Prostate gland (tissue), 2 donors: ENCODE measurements at regions not wholly inside any gene's neighbourhood (a gene's known extent, or its start where the extent isn't known, plus 50 kb on each side); places are given as distances from the start of the nearest gene placed in this dataset.

Experiments
- DNase-seq: peaks from one replicate; pipeline ENCODE4 v3.0.0-alpha.2; 2019; ENCODE audit warnings: low spot score
- H3K27ac ChIP-seq, 2 donors: fragments of 200-600 bp; sonication (generic); 2 replicates each; pipeline ENCODE4 v1.5.1; 2017 to 2019
- H3K27me3 ChIP-seq: fragments of 200-600 bp; sonication (generic); replicated peaks from 2 replicates; pipeline ENCODE4 v1.5.1; 2019; ENCODE audit not compliant: insufficient read depth
- H3K36me3 ChIP-seq, 2 donors: fragments of 200-600 bp; sonication (generic); 1 replicate in 1 of 2; 2 replicates in 1 of 2; pipeline versions ENCODE4 v1.5.1 to v1.8.1; 2017 to 2019
- H3K4me1 ChIP-seq: fragments of 200-600 bp; sonication (generic); replicated peaks from 2 replicates; pipeline ENCODE4 v1.5.1; 2019
- H3K4me3 ChIP-seq, 2 donors: fragments of 200-600 bp; sonication (generic); 2 replicates each; pipeline ENCODE4 v1.5.1; 2017 to 2019
- H3K9me3 ChIP-seq: fragments of 200-600 bp; sonication (generic); 2 replicates; pipeline ENCODE4 v1.5.1; 2017
- CTCF ChIP-seq, 4 experiments: fragments of 200-600 bp in 2 of 4; fragments of 450-650 bp in 2 of 4; sonication (generic) in 2 of 4; IDR thresholded peaks; 1 replicate in 3 of 4; 2 replicates in 1 of 4; pipeline ENCODE4 v1.5.1; 2016 to 2019; ENCODE audit warnings: antibody characterized with exemption in 4 of 4, mild to moderate bottlenecking in 2 of 4, moderate library complexity in 2 of 4
- POLR2A ChIP-seq: fragments of 450-650 bp; IDR thresholded peaks from one replicate; pipeline ENCODE4 v1.6.1; 2016; ENCODE audit warnings: antibody characterized with exemption, mild to moderate bottlenecking
- POLR2AphosphoS5 ChIP-seq: sonication (generic); formaldehyde crosslinking; IDR thresholded peaks from one replicate; pipeline ENCODE4 v1.6.1; 2017; ENCODE audit warnings: antibody characterized with exemption
- WGBS: methylation state at CpG from one replicate; pipeline ENCODE4 v1.1.5; 2018; 5-methylcytosine and 5-hydroxymethylcytosine counted together
- intact Hi-C: fragments of 100-400 bp; cut with DNase I; formaldehyde crosslinking; loops from one replicate; pipeline ENCODE4 v1.14.2; 2022

- Histone ChIP-seq H3K4me3 (no peak overlapping the region), H3K4me1 (no peaks in the 10 kb centered on the region), H3K27ac (no peak overlapping the region), H3K36me3 (no peaks in the 10 kb centered on the region), H3K27me3 (no peaks in the 10 kb centered on the region), H3K9me3 (no peaks in the 10 kb centered on the region)
- TF ChIP-seq CTCF (IDR thresholded peaks at IDR 0.05) (no peak), POLR2A (no peak), POLR2AphosphoS5 (no peak)
- intact Hi-C loops: no loop called here
- no peak for DNase-seq
Observed at GRCh38 chr10:107498983-107499382, 334.5 kb upstream of the SORCS1 start.

DNA sequence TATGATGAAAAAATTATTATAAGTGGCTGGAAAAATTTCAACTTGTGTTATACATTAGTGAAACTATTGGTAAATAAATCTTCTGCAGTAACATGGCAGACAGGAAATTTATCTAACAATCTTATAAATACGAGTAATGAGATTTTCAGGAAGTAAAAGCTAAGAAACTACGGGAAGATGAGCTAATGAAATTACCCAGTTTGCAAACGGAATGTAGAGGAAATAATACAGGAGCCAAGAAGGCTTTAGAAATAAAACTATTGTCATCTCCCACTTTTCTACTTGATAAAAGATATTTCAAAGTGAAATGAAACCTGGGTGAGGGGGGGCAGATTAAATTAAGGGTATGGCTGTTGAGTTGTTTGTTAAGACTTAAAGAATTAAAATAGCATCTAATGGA lies 332.5 kb upstream of the SORCS1 start:
- H3K9me3 ChIP-seq: no peaks in the 10 kb centered on the region
- H3K4me1 ChIP-seq: no peaks in the 10 kb centered on the region
- H3K27ac ChIP-seq: no peak overlapping the region
- intact Hi-C loops: no loop called here
- WGBS: 55% methylated on average over 3 of the region's 3 CpGs
- H3K36me3 ChIP-seq: no peaks in the 10 kb centered on the region
- no peak for DNase-seq
- TF ChIP-seq POLR2AphosphoS5: no peak
- no peak for TF ChIP-seq CTCF (IDR thresholded peaks at IDR 0.05)
- TF ChIP-seq POLR2A: no peak
- H3K27me3 ChIP-seq: no peaks in the 10 kb centered on the region
- H3K4me3 ChIP-seq: no peak overlapping the region

DNA sequence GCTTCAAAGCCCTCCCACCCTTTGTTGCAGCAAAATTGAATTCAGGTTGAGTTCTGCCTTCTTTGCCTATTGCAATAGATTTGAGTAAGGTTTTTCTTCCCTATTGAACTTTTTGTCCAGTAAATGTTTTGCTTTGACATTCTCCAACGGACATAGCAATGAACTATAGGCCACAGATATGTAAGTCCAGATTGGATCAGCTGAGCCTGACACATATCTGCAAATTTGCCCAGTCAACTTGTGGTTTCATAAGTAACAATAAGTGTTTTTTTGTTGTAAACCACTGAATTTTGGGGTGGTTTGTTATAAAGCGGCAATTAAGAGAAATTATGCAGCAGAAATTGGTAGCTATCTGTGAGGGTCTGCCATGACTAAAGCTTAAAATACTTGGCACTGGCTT lies 332.1 kb upstream of the SORCS1 start:
- no peaks in the 10 kb centered on the region for H3K36me3 ChIP-seq
- no peaks in the 10 kb centered on the region for H3K27me3 ChIP-seq
- H3K9me3 ChIP-seq: no peaks in the 10 kb centered on the region
- DNase-seq: no peak
- no peak for TF ChIP-seq POLR2A
- no peak for TF ChIP-seq POLR2AphosphoS5
- TF ChIP-seq CTCF (IDR thresholded peaks at IDR 0.05): no peak
- WGBS: 38% methylated on average over 2 of the region's 2 CpGs
- no peak overlapping the region for H3K27ac ChIP-seq
- intact Hi-C loops: no loop called here
- no peak overlapping the region for H3K4me3 ChIP-seq
- H3K4me1 ChIP-seq: no peaks in the 10 kb centered on the region

DNA sequence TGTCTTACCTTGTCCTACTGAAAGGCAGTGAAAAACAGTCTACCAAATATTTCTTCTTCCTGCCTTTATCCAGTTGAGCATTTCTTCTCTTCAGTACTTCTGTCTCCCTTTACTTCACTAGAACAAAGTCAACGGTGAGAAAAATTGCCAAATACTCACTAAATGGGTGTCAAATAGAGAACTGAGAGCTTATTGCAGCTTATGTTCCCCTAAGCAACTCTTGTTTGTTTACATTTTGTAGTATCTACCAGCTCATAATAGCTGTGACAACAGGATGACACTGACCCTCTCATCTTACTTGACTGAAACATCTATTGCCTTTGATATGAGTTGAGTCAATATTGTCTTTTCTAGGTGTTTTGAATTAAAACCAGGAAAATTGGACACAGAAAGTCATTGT lies 327.9 kb upstream of the SORCS1 start:
- TF ChIP-seq POLR2A: no peak
- TF ChIP-seq CTCF (IDR thresholded peaks at IDR 0.05): no peak
- TF ChIP-seq POLR2AphosphoS5: no peak
- intact Hi-C loops: no loop called here
- no peak for DNase-seq
- Histone ChIP-seq H3K27me3 (no peaks in the 10 kb centered on the region), H3K27ac (no peak overlapping the region), H3K4me3 (no peak overlapping the region), H3K36me3 (no peaks in the 10 kb centered on the region), H3K9me3 (no peaks in the 10 kb centered on the region), H3K4me1 (no peaks in the 10 kb centered on the region)
- WGBS: 39% methylated on average over 1 of the region's 1 CpG

DNA sequence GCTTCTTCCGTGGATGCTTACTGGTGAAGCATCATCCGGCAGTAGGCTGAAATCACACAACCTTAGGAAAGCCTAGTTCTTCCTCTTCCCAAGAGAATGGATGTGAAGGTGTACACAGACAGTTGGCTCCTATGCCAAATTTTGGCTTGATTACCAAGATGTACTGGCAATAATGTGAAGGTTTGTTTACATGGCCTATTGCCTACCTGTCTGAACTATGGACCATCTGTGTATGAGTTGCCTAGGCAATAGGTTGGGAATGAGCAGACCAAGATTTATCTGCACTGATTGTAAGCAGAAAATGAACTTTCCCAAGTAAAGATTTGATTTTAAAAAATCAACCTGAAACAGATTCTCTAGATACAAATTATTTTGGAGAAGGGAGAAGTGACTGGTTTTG lies 325.9 kb upstream of the SORCS1 start:
- TF ChIP-seq CTCF (IDR thresholded peaks at IDR 0.05) (no peak), POLR2A (no peak), POLR2AphosphoS5 (no peak)
- WGBS: 96% methylated on average over 2 of the region's 2 CpGs
- Histone ChIP-seq H3K27ac (no peak overlapping the region), H3K4me1 (no peaks in the 10 kb centered on the region), H3K4me3 (no peak overlapping the region), H3K27me3 (no peaks in the 10 kb centered on the region), H3K9me3 (no peaks in the 10 kb centered on the region), H3K36me3 (no peaks in the 10 kb centered on the region)
- intact Hi-C loops: no loop called here
- no peak for DNase-seq
